Inflammatory macrophage treated with lipopolysaccharide for 4 hours (primary cell): ENCODE measurements at regions not wholly inside any gene's neighbourhood (a gene's known extent, or its start where the extent isn't known, plus 50 kb on each side); places are given as distances from the start of the nearest gene placed in this dataset.
"Not testable (repeated sequence)": the region's sequence is repeated elsewhere in the genome, so short reads cannot be mapped to it uniquely, and the experiment has no call there.

Source experiments
- DNase-seq: peaks from one replicate; pipeline ENCODE4 v3.0.0-alpha.2; 2020

DNA sequence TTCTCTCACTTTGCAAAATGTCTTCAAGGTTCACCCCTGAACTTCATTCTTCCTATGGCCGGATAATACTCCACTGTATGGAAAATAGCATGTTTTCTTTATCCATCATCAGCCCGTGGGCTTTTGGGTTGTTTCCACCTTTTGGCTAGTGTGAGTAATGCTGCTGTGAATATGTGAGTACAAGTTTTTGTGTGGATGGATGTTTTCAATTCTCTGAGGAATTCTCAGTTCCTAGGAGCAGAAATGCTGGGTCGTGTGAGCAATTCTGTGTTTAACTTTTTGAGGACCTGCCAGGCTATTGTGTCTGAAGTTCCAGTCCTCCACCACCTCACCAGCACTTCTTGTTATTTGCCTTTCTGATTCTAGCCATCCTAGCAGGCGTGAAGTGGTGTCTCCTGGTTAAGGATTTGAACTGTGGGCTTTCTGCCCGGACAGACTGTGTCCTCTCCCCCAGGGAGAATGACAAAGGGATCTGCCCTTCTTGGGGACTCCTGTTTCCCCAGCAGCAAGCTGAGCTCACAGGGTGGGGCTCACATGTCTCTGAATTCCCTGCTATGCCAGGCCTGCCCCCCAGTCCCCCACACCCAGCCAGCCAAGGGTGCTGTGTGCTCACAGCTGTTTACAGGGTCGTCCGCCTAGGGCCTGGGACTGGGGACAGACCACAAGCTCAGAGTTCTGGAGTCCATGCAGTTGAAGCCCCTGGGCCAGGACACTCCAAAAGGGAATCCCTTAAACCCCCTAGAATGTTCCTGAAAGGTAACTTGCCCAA lies 92.2 kb upstream of the CIBAR2 start:
- DNase-seq: no peak

DNA sequence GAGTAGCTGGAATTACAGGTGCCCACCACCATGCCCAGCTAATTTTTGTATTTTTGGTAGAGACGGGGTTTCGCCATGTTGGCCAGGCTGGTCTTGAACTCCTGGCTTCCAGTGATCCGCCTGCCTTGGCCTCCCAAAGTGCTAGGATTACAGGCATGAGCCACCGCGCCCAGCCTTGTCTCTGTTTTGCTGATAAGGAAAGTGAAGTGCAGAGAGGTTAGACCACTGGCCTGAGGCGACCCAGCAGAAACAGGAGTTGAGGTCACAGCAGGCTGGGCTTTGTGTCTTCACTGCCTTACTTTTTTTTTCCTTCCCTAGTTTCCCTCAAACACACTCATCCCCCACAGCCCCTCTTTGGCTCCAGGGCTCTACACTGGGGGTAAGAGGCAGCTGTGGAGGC lies 93.0 kb upstream of the CIBAR2 start:
- not testable (repeated sequence) for DNase-seq

- no peak for DNase-seq
Observed at GRCh38 chr16:85205747-85206471, 93.6 kb upstream of the CIBAR2 start.

DNA sequence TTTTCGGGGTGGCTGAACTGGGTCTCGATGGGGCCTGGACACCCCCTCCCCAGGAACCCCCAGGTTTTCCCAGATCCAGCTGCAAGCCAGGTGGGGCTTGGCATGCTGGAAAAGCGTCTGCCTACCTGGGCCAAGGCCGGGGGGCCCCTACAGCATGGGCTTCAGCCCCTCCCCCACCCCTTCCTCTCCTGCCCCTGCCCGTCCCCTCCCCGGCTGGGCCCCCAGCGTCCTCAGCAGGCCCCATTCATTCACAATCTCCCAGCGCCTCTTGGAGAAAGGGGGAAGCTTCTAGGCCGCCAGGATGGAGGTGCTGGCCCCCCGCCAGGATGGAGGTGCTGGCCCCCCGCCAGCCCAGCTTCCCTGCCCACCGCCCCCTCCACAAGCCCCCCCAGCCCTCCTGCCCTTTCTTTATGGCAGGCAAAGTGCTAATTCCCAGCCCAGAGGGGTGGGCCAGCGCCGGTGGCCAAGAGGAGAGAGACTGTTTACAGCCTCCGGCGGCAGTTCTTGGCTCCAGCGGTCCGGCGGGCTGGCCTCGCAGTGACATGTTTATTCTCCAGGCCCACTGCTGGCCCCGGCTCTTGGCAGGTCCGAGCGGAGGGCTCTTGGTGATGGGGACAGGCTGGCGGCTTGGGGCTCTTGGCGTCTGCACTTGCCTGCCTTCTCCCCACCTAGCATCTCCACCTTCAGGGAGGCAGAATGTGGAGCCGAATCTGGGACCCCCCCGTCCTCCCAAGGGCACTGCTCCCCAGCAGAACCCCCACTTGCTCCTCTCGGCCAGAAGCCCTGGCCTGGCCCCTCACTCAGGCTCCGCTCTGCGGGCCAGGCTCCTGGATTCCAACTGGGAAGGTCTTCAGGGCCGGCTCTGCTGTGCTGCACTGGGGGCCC lies 94.4 kb upstream of the CIBAR2 start:
- no peak for DNase-seq

DNA sequence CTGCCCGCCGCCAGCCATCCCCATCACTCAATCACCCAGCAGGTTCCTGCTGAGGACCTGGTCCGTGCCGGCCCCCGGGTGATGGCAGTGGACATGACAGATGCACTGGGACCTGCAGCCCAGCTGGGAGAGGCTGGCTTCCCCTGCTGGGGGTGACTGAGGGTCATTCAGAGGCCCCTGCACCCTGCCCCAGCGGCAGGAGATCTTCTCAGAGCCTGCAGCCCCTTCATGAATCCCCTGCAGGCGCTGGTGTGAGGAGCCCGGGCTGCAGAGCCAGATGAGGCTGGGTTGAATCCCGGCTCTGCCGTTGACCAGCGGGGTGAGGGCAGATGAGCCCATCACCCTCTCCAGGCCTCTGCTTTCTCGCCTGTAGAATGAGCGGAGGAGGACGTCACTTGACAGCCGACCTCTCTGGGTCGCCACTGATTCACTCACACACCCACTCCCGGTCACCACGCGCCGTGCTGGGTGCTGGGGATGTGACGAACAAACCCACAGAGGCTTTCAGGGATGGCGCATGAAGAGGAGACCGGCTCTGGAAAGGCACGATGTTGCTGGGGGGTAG lies 95.2 kb upstream of the CIBAR2 start:
- no peak for DNase-seq

DNA sequence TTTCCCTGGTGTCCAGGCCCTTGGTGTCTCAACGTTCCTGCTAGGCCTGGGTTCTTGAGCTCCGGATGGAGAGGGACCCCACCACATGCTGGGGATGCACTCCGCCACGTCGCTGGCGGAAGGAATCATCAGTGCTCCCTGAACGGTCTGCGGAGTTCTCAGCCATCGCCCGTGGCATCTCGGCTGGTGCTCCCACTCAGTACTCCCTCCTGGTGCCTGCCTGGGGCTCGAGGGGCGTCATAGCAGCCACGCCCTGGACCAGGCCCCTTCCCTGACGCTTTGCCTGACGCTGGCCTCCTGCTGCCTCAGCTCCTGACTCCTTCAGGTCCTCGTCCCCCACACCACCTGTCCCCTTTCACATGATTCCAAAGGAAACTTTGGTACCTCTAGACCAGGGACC lies 95.9 kb upstream of the CIBAR2 start:
- DNase-seq: no peak

GRCh38 chr16:85208643-85209520 lies 96.6 kb upstream of the CIBAR2 start:
- DNase-seq: no peak

DNA sequence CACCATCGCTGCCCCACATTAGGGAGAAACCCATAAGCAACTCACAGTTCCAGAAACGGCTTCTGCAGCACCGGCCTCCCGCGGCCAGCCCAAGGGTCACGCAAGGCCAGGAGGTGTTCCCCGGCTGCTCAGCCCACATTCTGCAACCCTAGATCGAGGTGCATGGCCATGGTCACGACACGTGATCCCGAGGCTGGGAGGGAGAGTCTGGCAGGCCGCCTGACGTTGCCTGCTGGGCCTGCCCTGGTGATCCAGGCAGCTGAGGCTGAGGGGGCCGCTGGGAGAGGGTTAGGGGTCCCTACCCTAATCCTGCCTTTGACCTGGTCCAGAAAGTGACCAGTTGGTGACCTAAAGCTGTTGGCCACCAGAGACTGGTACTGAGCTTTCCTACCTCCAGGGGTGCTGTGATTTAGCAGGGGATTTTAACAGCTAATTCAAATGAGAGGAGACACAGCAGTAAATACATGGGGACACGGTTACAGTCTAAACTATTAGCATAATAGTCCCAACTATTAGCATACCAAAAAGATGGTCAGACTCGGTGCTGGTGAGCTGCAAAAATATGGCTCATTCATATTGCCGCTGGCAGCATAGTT lies 97.4 kb upstream of the CIBAR2 start:
- no peak for DNase-seq

GRCh38 chr16:85210423-85211169 lies 98.3 kb upstream of the CIBAR2 start:
- DNase-seq: no peak

DNA sequence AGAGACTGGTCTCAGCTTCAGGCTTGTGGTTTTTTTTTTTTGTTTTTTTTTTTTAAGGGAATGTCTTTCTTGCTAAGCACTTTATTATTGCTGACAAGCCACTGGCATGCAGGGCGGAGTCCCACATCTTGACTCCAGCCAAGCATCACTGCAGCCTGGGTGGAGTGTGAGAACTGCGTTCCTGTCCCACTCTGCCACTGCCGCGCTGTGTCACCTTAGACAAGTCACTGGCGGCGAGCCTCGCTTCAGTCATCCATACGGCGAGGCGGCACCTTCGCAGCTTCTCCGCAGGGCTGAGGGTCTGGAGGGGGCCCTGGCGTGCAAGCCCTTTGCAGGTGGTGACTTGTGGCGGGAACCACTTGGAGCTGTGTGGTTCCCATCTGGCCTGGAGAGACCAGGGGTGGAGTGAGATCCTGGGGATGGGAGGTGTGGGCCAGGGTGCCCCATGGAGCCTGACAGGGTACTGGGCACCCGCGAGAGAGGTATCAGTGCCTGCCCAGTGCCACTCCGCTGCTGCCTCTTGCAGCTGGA lies 99.1 kb upstream of the CIBAR2 start:
- DNase-seq: no peak

DNA sequence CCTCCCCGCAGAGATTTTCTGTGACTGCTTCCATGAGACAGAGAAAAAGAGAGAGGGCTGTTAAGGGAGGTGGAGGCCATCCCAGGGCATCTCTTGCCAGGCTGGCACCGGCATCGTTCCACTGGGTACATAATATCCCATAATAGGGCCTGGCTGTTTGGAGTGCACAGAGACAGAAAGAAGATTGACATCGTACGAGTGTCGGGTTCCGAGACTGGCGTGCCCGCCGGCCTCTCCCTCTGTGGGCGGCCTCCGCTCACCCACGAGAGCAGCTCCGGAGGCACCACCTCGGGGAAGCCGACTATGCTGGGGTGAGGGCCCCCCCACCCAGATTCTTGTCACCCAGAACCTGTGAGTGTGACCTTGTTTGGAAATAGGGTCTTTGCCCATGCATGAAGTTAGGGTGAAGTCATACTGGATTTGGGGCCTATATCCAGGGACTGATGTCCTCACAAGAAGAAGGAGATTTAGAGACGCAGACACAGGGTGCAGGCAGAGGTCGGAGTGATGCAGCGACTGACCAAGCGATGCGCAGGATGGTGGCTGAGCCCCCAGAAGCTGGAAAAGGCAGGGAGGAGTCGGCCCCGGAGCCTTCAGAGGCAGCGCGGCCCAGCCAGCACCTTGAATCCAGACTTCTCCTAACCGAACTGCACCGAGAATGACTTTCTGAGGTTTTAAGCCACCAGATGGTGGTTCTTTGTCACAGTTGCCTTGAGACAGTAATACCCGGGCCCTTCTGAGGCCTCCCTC lies 101.8 kb upstream of the CIBAR2 start:
- DNase-seq: no peak

- no peak for DNase-seq
Observed at GRCh38 chr16:85215478-85216118, 103.3 kb upstream of the CIBAR2 start.

GRCh38 chr16:85216522-85217375 lies 104.5 kb upstream of the CIBAR2 start:
- DNase-seq: no peak

GRCh38 chr16:85220125-85220839 lies 108.0 kb upstream of the CIBAR2 start:
- no peak for DNase-seq

GRCh38 chr16:85220964-85221731 lies 108.9 kb upstream of the CIBAR2 start:
- DNase-seq: no peak

DNA sequence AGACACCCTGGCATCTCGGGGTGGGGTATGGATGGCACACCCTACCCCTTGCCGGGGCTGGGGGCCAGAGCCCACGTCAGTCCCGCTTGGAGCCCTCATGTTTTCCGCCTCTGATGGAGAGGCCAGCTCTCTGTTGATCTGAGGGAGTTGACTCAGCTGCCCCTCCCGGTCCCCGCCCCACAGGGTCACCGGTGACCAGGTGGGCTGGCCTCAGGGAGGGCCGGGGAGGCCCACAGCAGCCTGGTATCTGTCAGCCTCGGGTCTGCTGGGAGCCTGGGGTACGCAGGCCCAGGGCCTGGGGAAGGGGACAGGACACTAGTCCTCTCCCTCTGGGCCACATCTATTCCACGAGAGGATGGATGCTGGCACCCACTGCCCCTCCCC lies 109.5 kb upstream of the CIBAR2 start:
- no peak for DNase-seq
